Medulla oblongata (tissue), 1 donor: ENCODE measurements at regions not wholly inside any gene's neighbourhood (a gene's known extent, or its start where the extent isn't known, plus 50 kb on each side); places are given as distances from the start of the nearest gene placed in this dataset.
"Not testable (repeated sequence)": the region's sequence is repeated elsewhere in the genome, so short reads cannot be mapped to it uniquely, and the experiment has no call there.

Experiments used
- DNase-seq: peaks from one replicate; pipeline ENCODE4 v3.0.0-alpha.2; 2015; ENCODE audit errors: extremely low spot score

DNA sequence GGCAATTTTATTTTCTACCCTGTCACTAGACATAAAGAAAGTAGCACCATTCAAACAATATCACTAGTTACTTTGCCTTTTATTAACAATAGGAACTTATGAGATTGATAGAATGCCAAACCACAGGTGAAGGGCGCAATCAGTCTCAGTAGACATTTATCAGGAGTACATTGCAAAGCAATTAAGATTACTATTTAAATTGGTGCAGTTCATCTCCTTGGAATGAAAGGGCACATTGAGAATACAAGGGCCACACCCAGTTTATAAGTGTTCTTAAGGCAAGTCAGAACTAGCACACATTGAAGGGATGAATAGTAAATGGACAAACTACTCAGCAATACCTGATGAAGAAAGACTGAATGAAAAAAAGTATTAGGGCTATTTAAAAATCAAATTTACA, 601.4 kb downstream of the C12orf50 start:
- DNase-seq, result no peak

- no peak for DNase-seq
These were observed 603.2 kb downstream of the C12orf50 start for GRCh38 chr12:87425942-87426554.

DNA sequence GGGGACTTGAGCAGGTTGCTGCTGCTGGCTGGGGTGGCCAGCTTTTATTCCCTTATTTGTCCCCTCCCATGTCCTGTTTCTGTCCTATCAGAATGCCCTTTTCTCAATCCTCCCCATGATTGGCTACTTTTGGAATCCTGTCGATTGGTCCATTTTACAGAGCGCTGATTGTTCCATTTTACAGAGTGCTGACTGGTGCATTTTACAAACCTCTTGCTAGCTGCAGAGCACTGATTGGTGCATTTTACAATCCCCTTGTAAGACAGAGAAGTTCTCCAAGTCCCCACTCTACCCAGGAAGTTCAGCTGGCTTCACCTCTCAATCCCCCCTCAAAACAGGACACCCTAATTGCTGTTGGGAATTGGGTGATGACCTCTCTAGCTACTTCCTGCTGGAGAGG, 608.0 kb downstream of the C12orf50 start:
- not testable (repeated sequence) for DNase-seq

GRCh38 chr12:87413784-87414183, 615.4 kb downstream of the C12orf50 start:
- no peak for DNase-seq

DNA sequence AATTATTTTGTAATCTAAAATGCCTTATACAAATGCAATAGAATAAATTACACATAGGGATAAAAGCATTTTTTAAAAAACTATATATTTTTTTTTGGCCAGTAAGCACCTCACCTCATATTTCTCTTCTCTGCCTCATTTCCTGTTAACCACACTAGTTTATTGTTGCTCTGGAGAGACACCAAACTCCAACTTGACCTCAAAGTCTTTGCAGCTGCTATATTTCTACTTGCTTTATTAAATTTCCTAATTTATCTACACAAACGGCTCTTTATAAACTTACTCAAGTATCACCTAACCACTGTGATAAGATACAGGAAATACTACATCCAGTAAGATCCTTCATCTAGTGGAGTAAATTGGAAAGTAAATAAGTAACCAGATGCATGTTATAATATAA, 622.3 kb downstream of the C12orf50 start:
- no peak for DNase-seq

- DNase-seq, result no peak
These were observed 623.3 kb downstream of the C12orf50 start for GRCh38 chr12:87405918-87406317.

- not testable (repeated sequence) for DNase-seq
These were observed 635.0 kb downstream of the C12orf50 start for GRCh38 chr12:87394168-87394567.

DNA sequence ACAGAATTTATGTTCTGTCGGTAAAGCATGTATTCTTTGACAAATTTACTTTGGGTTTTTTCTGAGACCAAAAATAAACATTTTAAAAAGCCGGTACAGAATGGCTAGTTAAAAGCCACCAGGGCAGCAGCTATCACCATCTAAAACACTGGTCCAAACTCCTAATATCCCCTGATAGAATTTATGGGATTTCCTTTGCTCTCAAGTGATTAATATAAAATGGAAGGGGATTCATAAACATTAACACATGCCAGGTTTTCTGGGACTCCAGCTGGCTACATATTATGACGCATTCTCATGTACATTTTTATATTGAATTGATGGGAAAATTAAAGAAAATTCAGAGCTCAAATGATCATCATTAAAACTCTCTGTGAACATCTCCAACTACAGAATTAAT, 640.8 kb downstream of the C12orf50 start:
- no peak for DNase-seq

DNA sequence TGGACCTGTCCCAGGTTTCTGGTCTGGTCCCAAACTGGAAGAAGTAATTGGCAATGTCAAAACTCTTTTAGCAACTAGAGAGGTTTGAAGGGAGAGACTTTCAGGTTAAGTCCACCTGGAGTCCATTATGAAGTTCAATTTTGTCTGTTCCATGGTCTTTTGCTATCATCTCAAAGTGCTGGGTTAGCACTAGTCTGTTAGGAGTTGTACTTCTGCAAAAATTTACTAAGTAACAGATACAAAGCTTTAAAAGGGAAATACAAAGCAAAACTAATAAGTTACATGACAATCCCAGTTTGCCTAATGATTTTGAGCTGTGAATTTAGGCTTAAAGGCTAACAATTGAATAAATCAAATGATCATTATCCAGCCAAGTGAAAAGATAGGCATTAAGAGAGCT, 643.9 kb downstream of the C12orf50 start:
- DNase-seq, result no peak

DNA sequence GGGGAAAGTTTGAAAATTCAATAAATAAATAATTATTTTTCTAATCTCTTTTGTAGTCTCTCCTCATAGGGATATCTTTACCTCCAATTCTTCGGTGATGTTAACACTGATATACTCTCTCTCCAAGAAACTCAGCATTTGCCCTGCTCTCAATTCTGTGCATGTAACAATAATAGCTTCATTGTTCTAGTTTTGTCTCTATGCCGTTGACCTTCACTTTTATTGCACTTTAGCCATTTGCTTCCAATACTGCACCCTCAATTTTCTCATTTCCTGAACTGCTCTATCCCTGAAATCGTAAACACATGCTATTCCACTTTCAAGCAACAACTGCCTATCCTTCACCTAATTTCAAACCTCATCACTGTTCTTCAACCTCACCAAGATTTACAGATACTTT, 645.0 kb downstream of the C12orf50 start:
- no peak for DNase-seq

DNA sequence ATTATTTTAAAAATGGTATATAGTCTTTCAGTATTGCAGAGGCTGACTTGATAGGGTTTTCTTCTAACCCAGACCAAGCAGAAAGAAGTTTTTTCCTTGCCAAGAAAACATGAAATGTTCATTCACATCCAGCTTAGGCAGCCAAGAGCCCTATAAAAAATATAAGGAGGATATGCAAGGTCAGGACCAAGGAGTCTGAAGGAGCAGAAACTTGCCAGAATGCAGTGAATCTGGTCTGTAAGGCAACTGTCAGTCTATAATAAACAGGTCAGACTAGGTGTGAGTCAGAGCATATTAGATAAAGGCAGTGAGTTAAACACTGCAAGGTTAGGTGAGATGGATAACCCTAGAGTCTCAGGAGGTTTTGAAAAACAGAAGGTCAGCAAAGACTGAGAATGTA, 645.5 kb downstream of the C12orf50 start:
- no peak for DNase-seq

GRCh38 chr12:87382959-87383566, 646.1 kb downstream of the C12orf50 start:
- DNase-seq, result no peak

GRCh38 chr12:87382436-87382835, 646.8 kb downstream of the C12orf50 start:
- no peak for DNase-seq

DNA sequence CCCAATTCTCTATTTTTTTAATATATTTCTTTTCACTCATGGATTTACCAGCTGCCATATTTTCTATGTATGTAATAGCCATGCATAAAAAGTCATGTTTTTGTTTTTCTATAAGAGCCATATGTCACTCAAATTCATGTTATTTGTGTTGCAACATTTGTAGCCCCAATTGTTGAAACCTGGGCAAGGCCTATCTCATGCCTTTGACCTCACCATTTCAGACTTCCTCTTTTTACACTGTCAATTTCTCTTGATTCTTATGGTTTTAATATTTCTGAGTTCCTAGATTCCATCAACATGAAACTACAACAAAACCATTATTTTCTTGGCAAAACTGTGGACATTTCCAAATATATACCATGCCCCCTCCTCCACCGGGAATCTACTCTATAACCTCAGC, 647.5 kb downstream of the C12orf50 start:
- DNase-seq, result no peak

GRCh38 chr12:87378526-87378925, 650.7 kb downstream of the C12orf50 start:
- no peak for DNase-seq

DNA sequence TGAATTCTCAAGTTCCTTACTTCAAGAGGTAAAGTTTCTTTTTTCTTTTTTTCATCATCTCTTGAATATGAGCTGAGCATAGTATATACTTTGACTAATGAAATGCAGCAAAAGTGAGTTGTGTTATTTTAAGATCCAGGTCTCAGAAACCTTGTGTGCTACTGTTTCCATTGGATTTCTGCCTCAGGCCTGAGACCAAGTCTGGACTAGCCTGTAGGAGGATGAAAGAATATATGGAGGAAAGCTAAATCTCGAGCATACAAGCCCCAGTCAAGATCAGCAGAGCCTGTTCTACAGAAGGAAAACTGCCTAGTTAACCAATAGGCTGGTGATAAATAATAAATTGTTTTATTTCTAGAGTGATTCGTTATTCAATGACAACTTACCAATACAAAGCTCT, 652.5 kb downstream of the C12orf50 start:
- no peak for DNase-seq

GRCh38 chr12:87369161-87369560, 660.0 kb downstream of the C12orf50 start:
- DNase-seq, result no peak

DNA sequence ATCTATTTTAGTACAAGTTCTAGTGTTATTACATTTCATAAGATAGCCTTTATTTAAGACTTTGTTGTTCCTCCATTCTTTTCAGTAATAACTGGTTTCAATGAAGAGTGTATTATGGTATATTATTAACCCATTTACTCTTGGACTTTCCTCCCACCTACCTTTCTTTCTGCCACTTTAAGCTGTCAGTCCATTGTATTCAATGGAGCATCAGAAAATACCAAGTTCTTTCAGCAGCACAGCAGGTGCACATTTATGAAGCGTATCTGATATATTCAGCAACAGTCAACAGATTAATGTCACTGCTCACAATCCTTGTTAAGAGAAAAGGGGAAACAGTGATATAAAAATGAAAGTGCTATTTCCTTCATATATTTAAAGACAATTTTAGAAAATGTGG, 660.9 kb downstream of the C12orf50 start:
- DNase-seq, result no peak

DNA sequence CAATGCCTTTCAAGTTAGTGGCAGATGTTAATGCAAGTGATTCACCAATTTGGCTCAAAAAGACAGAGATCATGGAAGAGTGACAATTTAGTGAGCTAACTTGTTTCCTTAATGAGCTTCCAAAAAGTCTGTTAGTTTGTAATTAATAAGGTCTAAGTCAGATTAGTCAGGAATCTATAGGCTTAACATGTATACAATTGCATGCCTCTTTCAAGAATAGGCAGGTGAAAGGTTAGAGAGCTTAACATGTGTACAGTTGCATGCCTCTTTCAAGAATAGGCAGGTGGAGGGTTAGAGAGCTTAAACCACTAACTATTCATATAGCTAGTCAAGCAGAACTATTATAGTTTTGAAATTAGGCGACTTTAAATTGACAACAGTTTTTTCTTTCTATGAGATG, 663.8 kb downstream of the C12orf50 start:
- DNase-seq, result no peak

- no peak for DNase-seq
These were observed 665.6 kb downstream of the C12orf50 start for GRCh38 chr12:87363497-87364084.

DNA sequence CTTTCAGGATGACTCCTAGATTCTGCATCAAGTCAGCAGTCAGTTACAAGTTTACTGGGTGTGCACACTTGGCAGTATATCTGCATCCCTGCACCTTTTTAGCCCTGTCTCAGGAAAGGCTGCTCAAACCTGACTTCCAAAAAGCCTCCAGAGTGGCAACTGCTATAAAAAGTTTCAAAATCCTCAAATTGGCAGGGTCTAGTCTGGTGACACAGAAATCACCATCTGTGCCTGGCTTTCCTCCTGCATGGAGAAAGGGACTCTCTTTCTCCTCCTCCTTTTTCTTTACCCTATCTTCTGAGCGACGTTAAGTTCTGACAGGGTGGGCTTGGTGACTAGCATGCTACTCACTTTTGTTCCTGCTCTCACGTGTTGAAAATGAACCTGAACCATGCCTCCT, 679.5 kb downstream of the C12orf50 start:
- no peak for DNase-seq

DNA sequence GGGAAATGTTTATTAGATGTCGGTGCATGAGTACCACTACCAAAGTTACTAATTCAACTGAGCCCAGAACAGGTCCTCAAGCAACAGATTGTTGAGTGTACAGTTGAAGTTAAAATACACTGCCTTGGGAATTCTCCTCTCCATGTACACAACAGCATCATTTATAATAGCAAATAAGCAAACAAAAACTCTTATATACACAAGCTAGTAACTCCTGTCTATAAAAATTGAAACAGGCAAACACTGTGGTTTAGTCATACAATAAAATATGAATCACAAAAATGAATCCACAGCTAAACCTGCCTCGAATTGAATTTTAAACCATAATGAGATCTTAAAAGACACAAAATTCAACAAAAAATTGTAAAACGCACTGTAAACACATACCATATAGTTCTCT, 681.1 kb downstream of the C12orf50 start:
- DNase-seq, result no peak

GRCh38 chr12:87344699-87345098, 684.5 kb downstream of the C12orf50 start:
- DNase-seq, result no peak

GRCh38 chr12:87338681-87339080, 690.5 kb downstream of the C12orf50 start:
- no peak for DNase-seq
